DMS79 (cell line): ENCODE measurements at regions not wholly inside any gene's neighbourhood (a gene's known extent, or its start where the extent isn't known, plus 50 kb on each side); places are given as distances from the start of the nearest gene placed in this dataset.
"Not testable (repeated sequence)": the region's sequence is repeated elsewhere in the genome, so short reads cannot be mapped to it uniquely, and the experiment has no call there.

ENCODE experiments used
- DNase-seq: peaks from one replicate; lab custom pipeline; 2025; lab: John Stamatoyannopoulos, UW

GRCh38 chr5:19064094-19064493 is 923.9 kb downstream of the CDH18 start:
- no peak for DNase-seq

DNA sequence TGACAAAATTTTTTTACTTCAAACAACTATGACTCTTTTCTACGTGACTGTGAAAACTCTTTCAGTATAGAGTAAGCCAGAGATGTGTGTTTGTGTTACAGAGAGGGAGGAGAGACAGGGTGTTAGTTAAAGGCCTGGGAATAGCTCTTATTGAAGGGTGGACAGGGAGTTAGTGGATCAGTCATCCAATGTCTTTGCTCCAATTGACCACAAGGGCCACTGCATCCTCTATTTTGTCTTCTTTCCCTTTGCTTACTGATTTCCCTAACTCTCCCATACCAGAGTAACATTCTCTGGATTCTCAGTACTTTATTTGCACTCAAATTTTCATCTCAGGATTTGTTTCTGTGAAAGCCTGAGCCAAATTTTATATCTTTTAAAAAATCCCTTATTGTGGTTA is 920.3 kb downstream of the CDH18 start:
- no peak for DNase-seq

GRCh38 chr5:19098434-19098833 is 889.6 kb downstream of the CDH18 start:
- no peak for DNase-seq

DNA sequence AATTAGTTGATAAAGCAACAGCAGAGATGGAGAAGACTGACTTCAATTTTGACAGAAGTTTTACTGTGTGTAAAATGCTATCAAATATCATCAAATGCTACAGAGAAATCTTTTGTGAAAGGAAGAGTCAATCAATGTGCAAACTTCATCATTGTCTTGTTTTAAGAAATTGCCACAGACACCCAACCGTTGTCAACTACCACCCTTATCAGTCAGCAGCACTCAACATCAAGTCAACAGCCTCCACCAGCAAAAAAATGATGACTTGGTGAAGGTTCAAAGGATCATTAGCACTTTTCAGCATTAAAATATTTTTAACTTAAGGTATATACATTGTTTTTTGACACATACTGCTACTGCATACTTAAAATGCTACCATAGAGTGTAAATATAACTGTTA is 888.8 kb downstream of the CDH18 start:
- DNase-seq = no peak

DNA sequence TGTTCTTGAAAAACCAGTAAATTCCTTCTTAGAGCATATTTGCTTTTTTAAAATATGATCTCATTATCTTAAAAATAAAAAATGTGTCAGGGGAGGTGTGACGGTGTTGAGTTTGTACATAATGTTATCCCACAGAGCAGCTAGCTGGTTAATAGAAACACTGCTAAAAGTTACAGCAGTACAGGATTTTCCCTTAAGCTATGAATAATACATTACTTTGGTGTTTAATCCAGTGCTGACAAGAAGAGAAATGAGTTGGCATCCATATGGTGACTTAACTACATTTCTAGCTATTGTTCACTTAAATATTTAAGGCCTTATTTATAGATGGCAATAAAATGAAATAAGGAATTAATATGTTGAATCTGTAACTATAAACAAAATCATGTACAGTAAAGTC is 883.1 kb downstream of the CDH18 start:
- no peak for DNase-seq

DNA sequence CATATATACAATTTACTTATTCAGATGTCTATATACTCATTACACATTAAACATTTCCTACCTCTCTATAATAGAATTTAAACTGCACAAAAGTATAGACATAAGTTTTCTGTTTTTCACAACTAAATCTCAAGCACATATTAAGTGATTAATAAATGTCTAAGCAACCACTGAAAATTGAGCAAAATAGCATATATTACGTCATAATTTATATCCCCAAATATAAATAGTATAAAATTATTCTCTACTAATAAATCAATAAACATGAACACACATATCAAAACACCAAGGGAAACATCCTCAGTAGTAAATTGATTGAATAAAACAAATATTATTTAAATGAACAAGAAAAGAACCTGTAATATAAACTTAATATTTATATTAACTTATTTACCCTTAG is 865.1 kb downstream of the CDH18 start:
- DNase-seq = no peak

DNA sequence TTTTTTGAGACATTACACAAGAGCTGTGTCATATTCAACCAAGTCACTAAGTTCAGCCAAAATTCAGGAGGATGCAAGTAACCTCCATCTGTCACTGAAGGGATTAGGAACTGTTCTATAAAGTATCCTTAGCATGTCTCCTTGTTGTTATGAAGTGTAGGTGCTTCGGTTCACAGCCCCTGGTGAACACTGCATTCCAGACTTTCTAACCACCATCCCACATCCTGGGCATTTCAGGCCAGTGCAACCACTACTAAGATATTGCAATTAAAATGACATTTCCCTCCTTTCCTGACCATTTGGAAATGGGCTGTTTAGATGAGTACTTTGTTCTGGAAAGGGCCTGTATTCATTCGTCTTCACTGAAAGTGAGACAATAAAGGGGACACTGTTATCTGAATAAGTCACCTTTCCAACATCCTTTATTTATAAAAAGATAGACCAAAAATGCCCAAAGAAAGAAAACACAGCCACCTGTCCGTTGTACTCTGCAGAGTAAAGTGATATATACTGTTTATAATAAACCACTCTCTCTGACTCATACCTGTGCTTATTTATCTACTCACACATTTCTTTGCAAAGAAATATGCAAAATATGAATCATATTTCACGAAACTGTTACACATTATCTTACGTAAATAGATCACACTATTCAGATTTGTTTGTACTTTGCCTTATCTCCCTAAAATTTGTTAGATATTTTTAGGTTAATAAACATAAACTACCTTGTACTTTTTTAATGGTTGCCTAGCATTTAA is 861.9 kb downstream of the CDH18 start:
- DNase-seq = no peak

DNA sequence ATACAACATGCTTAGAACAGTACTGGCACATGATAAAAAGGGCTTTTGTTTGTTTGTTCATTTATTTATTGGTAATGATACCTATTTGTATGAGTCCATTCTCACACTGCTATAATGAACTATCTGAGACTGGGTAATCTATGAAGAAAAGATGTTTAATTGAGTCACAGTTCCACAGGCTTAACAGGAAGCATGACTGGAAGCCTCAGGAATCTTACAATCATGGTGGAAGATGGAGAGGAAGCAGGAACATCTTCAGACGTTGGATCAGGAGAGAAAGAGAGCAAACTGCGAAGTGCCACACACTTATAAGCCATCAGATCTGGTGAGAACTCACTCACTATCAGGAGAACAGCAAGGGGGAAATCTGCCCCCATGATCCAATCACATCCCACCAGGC is 847.7 kb downstream of the CDH18 start:
- no peak for DNase-seq

GRCh38 chr5:19141937-19142524 is 846.0 kb downstream of the CDH18 start:
- DNase-seq = not testable (repeated sequence)

DNA sequence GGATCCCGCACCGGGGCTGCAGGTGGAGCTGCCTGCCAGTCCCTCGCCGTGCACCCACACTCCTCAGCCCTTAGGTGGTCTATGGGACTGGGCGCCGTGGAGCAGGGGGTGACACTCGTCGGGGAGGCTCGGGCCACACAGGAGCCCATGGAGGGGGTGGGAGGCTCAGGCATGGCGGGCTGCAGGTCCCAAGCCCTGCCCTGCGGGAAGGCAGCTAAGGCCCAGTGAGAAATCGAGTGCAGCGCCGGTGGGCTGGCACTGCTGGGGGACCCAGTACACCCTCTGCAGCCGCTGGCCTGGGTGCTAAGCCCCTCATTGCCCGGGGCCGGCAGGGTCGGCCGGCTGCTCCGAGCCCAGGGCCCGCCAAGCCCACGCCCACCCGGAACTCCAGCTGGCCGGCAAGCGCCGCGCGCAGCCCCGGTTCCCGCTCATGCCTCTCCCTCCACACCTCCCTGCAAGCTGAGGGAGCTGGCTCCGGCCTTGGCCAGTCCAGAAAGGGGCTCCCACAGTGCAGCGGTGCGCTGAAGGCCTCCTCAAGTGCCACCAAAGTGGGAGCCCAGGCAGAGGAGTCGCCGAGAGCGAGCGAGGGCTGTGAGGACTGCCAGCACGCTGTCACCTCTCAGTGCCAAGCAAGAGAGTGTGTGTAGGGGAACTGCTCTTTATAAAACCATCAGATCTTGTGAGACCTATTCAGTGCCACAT is 845.1 kb downstream of the CDH18 start:
- not testable (repeated sequence) for DNase-seq

DNA sequence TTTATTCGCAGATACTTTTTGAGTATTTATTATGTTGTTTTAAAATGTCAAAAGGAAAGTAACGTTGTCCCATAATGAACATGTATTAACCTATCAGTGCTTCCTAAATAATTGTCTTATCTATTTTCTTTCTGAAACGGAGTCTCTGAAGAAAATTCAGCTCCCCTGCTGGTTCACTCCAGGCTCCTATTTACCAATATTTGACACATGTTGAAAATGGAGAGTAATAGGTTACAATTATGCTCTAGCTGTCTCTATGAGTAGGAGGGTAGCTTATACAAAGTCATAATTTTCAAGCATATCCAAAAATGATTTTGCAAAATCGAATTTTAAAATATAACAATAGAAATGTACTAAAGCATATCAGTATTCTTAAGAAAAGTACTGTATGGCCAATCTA is 844.1 kb downstream of the CDH18 start:
- no peak for DNase-seq

DNA sequence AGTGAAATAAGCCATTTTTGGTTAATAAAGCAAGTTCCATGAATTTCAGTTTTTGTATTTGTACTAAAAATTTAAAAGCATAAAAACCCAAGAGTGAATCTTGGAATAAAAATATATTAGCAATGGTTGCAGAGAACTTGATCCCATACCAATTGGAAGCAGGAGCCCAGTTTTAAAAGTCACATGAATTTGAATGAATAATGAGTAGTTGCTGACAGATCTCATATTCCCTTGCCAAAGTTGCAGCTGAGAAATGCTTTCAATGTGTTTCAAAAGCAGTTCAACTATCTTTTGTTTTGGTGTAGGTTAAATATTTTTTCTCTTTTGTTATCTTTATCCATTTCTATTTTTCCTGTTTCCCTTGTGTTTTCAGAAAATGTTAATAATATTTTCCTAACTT is 818.6 kb downstream of the CDH18 start:
- DNase-seq = no peak

DNA sequence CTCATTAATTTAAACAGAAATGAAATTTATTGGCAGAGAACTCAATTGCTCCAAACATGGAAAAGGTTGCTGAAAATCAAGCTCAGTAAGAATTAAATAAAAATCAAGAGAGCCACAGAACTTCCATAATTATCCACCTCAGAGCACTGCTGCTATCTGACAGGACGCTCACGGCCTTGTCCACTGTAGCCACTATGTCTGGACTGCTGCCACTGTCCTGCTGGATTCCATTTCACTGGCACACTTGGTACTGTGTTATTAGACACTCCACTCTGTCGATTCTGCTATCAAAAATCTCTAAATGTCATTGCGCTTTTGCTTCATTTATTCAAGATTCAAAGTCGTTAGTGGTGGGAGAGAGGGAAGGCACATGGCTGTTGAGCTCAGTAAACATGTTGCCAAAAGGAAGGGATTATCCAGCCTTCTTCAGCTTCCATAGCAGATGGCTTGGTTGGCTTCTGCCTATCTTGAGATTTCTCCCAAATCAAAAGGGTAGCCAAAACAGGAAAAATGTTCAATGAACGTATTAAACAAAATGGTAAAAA is 815.0 kb downstream of the CDH18 start:
- no peak for DNase-seq

- no peak for DNase-seq
Observed at GRCh38 chr5:19175776-19176570, 812.0 kb downstream of the CDH18 start.

GRCh38 chr5:19179571-19179970 is 808.4 kb downstream of the CDH18 start:
- no peak for DNase-seq

- DNase-seq = no peak
Observed at GRCh38 chr5:19189176-19189575, 798.8 kb downstream of the CDH18 start.

DNA sequence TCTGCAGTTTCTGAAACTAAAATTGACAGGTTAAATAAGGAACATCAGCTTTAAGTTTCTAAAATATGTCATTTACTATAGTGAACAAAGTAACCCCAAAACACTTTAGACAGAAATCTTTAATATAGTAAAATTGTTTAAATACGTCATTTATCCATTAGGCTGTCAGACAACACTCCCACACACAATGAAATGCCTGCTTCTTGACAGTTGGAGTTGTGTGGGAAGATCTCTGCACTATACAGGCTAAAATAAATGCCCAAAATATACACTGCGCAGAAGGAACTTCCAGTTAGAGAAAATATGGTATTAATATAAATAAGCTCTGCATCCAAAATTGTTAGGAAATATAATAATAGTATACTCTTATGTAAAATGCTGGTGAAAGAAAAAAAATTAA is 794.4 kb downstream of the CDH18 start:
- no peak for DNase-seq

DNA sequence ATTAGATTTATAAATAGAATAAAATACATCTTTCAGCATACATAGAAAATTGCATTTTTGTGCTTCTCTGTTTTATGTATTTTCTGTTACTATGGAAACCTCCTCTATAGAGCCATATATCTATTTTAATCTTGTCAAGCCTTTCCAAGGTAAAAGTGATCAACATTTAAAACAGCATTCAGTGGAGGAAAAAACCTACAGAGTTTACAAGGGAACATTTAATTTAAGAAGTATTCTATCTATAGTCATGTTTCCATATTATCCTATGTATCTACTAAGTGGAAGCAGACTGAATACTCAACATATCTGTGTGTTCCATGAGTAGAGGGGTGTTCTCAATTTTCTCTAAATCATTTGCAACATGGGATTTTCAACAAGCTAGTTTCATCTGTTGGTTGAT is 791.4 kb downstream of the CDH18 start:
- no peak for DNase-seq

DNA sequence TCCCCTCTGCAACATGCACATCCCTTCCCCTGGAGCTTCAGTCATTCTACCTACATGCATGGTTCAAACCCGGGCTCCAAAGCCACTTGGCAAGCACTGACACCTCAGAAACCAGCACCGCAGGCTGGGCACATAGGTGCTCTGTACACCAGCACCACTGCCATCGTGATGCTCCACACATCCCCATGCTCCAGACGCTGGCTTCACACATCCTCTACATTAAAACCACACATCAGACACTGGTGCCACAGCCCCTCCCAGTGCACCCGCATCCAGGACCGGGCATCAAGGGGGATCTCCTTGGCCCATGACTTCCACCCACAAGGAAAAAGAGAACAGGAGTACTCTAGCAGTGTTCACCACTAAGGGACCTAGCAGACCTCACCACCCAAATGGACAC is 787.7 kb downstream of the CDH18 start:
- no peak for DNase-seq

DNA sequence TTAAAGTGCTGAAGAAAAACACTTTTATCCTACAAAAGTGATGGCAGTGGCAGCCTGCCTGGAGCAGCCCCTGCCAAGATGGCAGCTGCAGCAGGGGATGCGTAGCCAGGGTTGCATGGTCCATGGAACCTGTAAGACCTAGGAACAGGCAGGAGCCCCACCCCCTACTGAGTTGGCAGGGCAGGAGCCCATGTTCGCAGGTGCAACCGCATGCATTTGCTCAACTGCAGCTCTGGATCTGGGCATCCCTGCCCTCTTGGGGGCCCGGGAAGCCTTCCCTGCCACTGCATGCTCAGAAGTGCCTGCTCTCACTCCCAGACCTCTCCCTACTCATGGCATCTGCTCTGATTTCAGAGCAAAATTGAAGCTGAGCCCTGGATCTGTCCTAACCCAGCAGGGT is 779.6 kb downstream of the CDH18 start:
- DNase-seq = no peak

DNA sequence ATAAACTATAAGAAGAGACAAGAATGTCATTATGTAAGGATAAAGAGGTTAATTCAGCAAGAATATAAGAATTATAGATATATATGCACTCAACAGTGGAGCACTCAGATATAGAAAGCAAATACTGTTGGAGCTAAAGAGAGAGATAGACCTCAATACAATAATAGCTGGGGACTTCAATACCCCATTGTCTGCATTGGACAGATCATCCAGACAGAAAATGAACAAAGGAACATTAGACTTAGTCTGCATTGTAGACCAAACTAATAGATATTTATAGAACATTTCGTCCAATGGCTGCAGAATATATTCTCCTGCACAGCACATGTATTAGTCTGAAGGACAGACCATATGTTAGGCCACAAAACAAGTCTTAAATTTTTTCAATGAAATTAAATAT is 777.1 kb downstream of the CDH18 start:
- no peak for DNase-seq

- no peak for DNase-seq
Observed at GRCh38 chr5:19229179-19229835, 758.7 kb downstream of the CDH18 start.
